ENCODE measurements at regions not wholly inside any gene's neighbourhood (a gene's known extent, or its start where the extent isn't known, plus 50 kb on each side); places are given as distances from the start of the nearest gene placed in this dataset.

GRCh38 chr5:68957591-68957990, 136.2 kb upstream of the SLC30A5 start:
- H3K9ac ChIP-seq (ENCODE audit: low read length in 3 of 3), result no peak overlapping the region
- H3K4me3 ChIP-seq (ENCODE audit: low read length in 3 of 3), result no peak overlapping the region
- no peaks in the 10 kb centered on the region for H3K27me3 ChIP-seq (ENCODE audit: control insufficient read depth, insufficient read depth, low read length)
- peak overlapping the region in 1 of 2 donors; percentile 22 for H3K27ac ChIP-seq (ENCODE audit: low read depth in 2 of 2, low read length in 2 of 2)
- peaks cover 0 to 17% (median 6%) of the 10 kb centered on the region in 3 donors for H3K4me1 ChIP-seq (ENCODE audit: control insufficient read depth in 2 of 3, insufficient read depth in 2 of 3, low read depth in 1 of 3, low read length in 3 of 3)
- intact Hi-C loops (cut with DNase I), result no loop called here
- FAIRE-seq, result no peak
- no peak for DNase-seq
- H3K36me3 ChIP-seq (ENCODE audit: control insufficient read depth in 2 of 3, insufficient read depth in 3 of 3, low read length in 3 of 3), result no peaks in the 10 kb centered on the region
- H3K9me3 ChIP-seq (ENCODE audit: control insufficient read depth in 2 of 3, insufficient read depth in 1 of 3, low read length in 3 of 3), result no peaks in the 10 kb centered on the region
- no peak for TF ChIP-seq CTCF (IDR thresholded peaks at IDR 0.05; ENCODE audit: borderline replicate concordance, extremely low read depth, insufficient read depth)

GRCh38 chr5:68958428-68958827, 135.4 kb upstream of the SLC30A5 start:
- Histone ChIP-seq H3K27ac (ENCODE audit: low read depth in 2 of 2, low read length in 2 of 2) (peak overlapping the region; percentile 22 to 41), H3K4me1 (ENCODE audit: control insufficient read depth in 2 of 3, insufficient read depth in 2 of 3, low read depth in 1 of 3, low read length in 3 of 3) (peaks cover 0 to 24% (median 8%) of the 10 kb centered on the region in 3 donors), H3K4me3 (ENCODE audit: low read length in 3 of 3) (no peak overlapping the region), H3K9me3 (ENCODE audit: control insufficient read depth in 2 of 3, insufficient read depth in 1 of 3, low read length in 3 of 3) (no peaks in the 10 kb centered on the region), H3K9ac (ENCODE audit: low read length in 3 of 3) (no peak overlapping the region), H3K27me3 (ENCODE audit: control insufficient read depth, insufficient read depth, low read length) (no peaks in the 10 kb centered on the region), H3K36me3 (ENCODE audit: control insufficient read depth in 2 of 3, insufficient read depth in 3 of 3, low read length in 3 of 3) (no peaks in the 10 kb centered on the region)
- no peak for TF ChIP-seq CTCF (IDR thresholded peaks at IDR 0.05; ENCODE audit: borderline replicate concordance, extremely low read depth, insufficient read depth)
- peak in 2 of 5 donors; percentile 18 to 42 for DNase-seq
- intact Hi-C loops (cut with DNase I), result no loop called here
- FAIRE-seq, result no peak

GRCh38 chr5:68960456-68960855, 133.4 kb upstream of the SLC30A5 start:
- Histone ChIP-seq H3K4me1 (ENCODE audit: control insufficient read depth in 2 of 3, insufficient read depth in 2 of 3, low read depth in 1 of 3, low read length in 3 of 3) (peaks cover 0 to 24% (median 8%) of the 10 kb centered on the region in 3 donors), H3K27me3 (ENCODE audit: control insufficient read depth, insufficient read depth, low read length) (no peaks in the 10 kb centered on the region), H3K9me3 (ENCODE audit: control insufficient read depth in 2 of 3, insufficient read depth in 1 of 3, low read length in 3 of 3) (peaks cover 0 to 2% (median 0%) of the 10 kb centered on the region in 3 donors), H3K27ac (ENCODE audit: low read depth in 2 of 2, low read length in 2 of 2) (no peak overlapping the region), H3K36me3 (ENCODE audit: control insufficient read depth in 2 of 3, insufficient read depth in 3 of 3, low read length in 3 of 3) (no peaks in the 10 kb centered on the region), H3K4me3 (ENCODE audit: low read length in 3 of 3) (no peak overlapping the region), H3K9ac (ENCODE audit: low read length in 3 of 3) (no peak overlapping the region)
- no peak for TF ChIP-seq CTCF (IDR thresholded peaks at IDR 0.05; ENCODE audit: borderline replicate concordance, extremely low read depth, insufficient read depth)
- no peak for DNase-seq
- no peak for FAIRE-seq
- intact Hi-C loops (cut with DNase I), result no loop called here

- Histone ChIP-seq H3K27me3 (ENCODE audit: control insufficient read depth, insufficient read depth, low read length) (no peaks in the 10 kb centered on the region), H3K4me1 (ENCODE audit: control insufficient read depth in 2 of 3, insufficient read depth in 2 of 3, low read depth in 1 of 3, low read length in 3 of 3) (peaks cover 0 to 24% (median 8%) of the 10 kb centered on the region in 3 donors), H3K9me3 (ENCODE audit: control insufficient read depth in 2 of 3, insufficient read depth in 1 of 3, low read length in 3 of 3) (peaks cover 0 to 2% (median 0%) of the 10 kb centered on the region in 3 donors), H3K27ac (ENCODE audit: low read depth in 2 of 2, low read length in 2 of 2) (no peak overlapping the region), H3K4me3 (ENCODE audit: low read length in 3 of 3) (no peak overlapping the region), H3K36me3 (ENCODE audit: control insufficient read depth in 2 of 3, insufficient read depth in 3 of 3, low read length in 3 of 3) (no peaks in the 10 kb centered on the region), H3K9ac (ENCODE audit: low read length in 3 of 3) (no peak overlapping the region)
- FAIRE-seq (no peak), DNase-seq (no peak)
- intact Hi-C loops (cut with DNase I), result no loop called here
- TF ChIP-seq CTCF (IDR thresholded peaks at IDR 0.05; ENCODE audit: borderline replicate concordance, extremely low read depth, insufficient read depth), result no peak
These were observed 132.9 kb upstream of the SLC30A5 start for GRCh38 chr5:68960961-68961360.

Measured in kidney (tissue), 13 donors.